GM11168 (cell line): ENCODE measurements at regions not wholly inside any gene's neighbourhood (a gene's known extent, or its start where the extent isn't known, plus 50 kb on each side); places are given as distances from the start of the nearest gene placed in this dataset.
"Not testable (repeated sequence)": the region's sequence is repeated elsewhere in the genome, so short reads cannot be mapped to it uniquely, and the experiment has no call there.

ENCODE experiments used
- in situ Hi-C: fragments of 300-500 bp; cut with MboI; formaldehyde crosslinking; loops from one replicate; pipeline ENCODE4 v1.12.0; 2022; ENCODE audit warnings: low sequenced_read_pairs; ENCODE audit not compliant: unreplicated experiment

DNA sequence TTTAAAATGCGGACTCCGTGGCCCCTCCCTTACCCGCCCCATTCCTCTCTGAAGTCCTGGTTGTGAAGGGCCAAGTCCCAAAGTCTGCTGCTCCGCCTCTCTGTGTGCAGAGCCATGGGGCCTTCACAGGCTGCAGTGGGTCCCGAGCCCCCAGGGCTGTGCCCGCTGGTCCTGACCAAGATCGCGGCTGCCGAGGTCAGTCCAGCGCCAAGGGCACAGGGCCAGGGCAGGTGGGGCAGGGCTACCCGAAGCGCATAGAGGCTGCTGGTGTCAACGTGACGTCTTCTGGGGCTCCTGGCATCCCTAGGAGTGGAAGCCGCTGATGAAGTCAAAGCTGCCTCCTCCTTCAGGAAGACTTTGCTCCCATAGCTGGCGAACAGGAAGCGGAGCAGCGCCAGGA, 858.8 kb downstream of the TUBA3C start:
- in situ Hi-C loops: not testable (repeated sequence)

DNA sequence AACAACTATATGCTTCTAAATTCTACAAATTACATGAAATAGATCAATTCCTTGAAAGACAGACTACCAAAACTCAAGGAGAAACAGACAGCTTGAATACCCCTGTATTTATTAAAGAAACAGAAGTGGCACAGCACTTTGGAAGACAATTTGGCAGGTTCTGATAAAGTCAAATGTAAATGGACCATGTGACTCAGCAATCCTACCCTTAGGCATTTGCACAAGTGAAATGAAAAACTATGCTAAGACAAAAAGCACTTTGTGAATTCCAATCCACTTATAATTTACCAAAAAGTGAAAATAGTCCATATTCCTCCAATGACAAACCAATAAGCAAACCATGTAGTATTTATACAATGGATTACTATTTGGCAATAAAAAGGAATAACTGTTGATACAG, 862.0 kb downstream of the TUBA3C start:
- in situ Hi-C loops: not testable (repeated sequence)

DNA sequence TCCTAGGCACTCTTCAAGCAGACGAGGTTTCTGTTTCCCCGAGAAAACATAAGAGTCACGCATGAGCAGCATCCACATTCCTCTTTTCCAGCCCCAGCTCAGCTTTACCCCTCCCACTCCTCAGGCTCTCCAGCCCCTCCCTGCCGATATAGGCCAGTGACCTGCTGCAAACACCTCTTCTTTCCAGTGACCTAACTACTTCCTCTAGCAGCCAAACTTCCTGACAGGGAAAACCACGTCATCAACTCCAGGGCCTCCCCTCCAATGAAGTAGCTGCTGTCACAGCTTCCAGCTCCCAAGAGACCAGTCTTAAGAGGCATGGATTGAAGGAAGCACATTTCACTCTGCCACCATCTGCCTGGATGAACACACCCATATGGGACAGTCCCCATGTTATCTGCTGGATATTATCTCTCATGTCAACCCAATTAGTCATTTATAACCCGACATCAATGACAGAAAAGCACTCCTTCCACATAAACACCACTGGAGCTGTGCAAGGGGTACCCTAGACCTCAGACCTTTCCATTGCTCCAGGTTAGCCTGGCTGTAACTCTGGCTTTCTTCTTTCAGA, 878.3 kb downstream of the TUBA3C start:
- in situ Hi-C loops: not testable (repeated sequence)

DNA sequence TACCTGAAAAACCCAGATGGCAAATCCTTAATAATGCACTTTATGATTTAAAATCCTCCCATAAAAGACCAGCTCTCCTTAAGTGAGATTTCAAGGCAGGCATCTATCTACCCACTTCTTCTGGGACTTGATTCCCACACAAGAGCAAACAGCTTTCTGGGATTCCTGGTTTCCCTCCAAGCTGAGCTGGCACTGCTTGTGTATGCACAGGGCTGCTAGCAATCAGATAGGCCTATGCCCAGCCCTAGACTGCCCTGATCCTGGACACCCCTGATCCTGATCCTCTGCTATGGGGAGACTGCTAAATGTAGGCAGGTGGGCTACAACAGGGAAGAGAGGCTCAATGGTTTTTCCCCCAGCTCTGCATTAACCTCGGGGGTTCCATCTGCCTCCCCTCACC, 880.7 kb downstream of the TUBA3C start:
- in situ Hi-C loops: not testable (repeated sequence)

DNA sequence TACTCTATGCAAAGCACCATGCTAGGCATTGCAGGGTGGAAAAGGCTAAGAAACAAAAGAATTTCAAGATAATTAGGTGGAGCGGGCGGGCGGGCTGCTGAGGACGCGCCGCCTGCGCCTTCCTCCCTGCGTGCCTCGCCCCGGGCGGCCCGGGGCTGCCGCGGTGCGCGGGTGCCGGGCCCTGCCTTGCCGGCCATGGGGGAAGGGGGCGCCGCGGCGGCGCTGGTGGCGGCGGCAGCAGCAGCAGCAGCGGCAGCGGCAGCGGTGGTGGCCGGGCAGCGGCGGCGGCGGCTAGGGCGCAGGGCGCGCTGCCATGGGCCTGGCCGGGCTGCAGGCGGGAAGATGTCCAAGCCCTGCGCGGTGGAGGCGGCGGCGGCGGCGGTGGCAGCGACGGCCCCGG, 884.3 kb downstream of the TUBA3C start:
- in situ Hi-C loops: not testable (repeated sequence)

DNA sequence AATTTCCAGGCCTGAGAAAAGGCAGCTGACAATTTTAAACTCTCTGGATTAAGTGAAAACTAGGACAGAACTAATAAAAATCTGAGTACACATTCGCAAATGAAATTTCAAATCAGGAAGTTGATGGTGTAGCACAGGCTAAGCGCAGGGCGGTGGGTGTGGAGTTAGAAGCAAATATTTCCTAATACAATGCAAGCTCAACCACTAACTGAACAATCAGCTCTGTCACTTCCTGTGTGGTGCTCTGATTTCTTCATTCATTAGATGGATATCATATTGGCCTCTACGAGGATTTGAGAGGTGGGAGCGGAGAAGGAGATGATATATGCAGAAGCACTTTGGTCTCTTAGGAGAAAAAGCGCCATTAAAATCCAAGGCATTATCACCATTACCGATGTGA, 885.0 kb downstream of the TUBA3C start:
- in situ Hi-C loops: not testable (repeated sequence)

DNA sequence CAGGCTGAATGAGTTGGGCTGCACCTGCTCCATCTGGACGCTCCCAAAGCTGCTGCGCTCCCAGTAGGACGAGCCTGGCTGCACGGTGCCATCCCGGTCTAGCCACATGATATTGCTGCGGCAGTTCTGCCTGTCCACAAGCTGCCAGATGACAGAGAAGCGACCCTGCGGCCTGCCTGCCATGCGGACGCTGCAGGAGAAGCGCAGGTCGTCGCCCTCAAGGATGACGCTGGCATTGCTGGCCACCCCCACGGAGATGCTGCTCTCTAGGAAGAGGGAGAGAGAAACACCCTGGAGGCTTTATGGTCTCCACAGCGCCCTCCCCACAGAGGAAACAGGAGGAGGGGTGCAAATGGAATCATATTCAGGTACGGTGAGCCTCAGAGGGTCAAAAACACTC, 887.3 kb downstream of the TUBA3C start:
- in situ Hi-C loops: not testable (repeated sequence)

DNA sequence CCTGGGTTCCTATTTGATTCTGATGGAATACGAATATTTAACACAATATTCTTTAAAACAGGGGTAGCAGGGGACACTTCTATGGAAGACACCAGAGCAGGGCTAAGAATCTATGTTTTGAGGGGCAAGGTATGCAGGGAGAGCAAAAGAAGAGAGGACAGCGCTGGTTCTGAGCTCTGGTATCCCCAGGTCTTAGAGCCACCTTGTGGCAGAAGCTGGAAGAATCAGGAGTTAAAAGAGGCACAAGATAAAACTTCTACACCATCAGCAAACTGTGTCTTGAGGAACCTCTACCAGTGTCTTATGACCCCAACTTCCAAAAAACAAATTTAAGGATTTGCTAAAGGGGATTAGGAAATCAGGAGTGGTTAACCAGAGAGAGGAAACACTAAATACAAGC, 894.8 kb downstream of the TUBA3C start:
- in situ Hi-C loops: not testable (repeated sequence)

DNA sequence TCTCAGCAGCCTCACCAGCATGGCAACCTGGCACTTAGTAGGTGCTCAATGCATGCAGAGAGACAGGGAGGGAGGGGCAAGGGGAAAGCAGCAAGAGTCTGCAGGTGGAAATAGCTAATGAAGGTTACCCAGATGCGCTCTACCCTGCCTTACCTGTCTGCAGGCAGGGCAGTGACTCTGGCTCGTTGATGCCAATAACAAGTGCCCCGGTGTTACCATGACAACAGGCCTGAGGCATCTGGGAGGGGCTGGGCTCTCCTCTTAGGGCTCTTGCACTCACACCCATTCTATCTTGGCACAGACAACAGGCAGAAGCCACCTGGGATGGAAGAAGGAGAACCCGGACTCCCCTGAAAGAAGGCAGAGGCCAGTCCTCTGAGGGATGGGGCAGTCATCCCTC, 896.0 kb downstream of the TUBA3C start:
- in situ Hi-C loops: not testable (repeated sequence)

DNA sequence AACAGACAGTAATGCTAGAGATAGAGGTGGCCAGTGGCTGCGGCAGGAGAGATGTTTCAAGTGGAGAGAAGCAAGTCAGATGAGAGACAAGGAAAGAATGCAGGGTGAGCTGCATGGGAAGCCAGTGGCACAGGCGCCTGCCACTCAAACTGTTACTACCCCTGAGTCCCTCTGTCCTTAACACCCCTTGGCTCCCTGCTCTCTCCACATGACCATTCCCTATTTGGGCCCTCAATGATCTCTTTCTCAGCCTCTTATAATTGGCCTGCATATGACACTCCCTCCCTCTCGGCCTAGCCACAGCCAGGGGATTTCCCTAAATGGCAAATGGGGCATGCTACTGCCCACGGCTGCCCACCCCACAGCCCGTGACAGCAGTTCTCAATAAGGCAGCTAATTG, 897.6 kb downstream of the TUBA3C start:
- in situ Hi-C loops: not testable (repeated sequence)

DNA sequence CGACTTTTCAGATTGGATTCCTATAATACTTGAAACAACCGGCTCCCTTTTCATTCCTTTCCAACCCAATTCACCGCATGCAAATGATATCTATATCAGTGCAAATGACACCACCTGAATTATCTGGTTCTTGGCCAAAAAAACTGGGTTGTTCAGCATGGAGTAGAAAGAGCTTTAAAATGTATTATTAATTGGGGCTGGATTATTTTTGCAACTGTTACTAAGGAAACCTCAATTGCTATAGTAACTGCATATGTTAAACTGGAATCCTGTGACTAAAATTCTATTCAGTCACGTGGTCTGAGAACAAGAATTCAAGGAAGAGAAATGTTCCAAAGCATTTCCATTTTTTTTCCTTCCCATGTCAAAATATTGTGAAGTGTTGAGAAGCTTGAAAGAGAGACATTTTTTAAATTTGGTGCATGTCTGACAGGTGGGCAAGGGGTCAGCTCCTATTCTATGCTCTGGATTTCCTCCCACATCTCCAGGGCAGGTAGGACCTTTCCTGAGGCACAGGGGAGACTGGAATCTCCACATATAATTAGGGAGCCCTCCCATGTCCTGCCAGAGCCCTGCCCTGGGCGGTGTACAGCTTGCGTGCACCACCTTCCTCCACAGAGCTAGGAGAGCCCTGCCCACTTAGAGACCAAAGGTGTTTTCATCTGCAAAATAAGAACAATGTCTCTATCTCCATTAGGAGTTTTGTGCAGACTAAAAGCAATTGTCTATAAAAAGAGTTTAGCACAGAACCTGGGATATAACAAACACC, 899.6 kb downstream of the TUBA3C start:
- in situ Hi-C loops: not testable (repeated sequence)

DNA sequence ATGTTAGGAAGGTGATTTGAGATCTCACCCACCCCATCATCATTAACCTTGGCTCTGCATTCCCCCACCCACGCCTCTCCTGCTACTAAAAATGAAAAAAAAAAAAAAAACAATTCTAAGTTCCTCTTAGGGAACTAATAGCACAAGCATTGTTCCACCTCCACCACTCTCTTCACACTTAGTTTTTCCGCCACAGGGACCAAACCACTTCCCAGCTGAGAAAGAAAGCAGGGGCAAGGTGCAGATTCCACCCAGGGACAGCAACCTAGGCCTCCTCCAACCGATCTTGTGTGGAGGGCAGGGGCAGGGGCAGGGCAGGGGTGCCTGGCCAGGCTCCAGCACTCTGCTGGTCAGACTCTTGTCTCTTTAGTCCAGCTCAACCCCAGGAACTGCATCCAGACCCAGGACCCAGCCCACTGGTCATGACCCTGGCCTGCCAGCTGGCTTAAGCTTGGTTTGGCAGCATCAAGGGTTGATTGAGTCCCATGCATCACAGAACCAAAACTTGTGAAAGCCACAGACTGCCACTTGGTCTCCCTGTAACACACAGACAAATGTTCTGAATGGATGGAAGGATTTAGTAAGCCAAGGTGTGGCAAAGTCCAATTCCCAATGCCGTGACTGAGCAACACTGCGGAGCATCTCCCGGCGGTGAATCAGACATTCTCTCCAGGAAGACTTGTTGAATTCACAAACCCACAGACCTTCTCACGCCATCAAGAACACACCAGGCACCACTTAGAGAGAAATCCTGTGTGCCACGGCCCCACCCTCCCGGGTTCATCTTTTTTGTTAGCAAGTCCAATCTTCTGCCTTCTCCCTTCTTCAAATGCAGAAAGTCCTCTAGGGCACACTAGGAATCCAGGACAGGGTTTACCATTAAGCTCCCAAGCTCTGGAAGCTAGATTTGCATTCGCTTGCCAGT, 900.5 kb downstream of the TUBA3C start:
- in situ Hi-C loops: not testable (repeated sequence)

DNA sequence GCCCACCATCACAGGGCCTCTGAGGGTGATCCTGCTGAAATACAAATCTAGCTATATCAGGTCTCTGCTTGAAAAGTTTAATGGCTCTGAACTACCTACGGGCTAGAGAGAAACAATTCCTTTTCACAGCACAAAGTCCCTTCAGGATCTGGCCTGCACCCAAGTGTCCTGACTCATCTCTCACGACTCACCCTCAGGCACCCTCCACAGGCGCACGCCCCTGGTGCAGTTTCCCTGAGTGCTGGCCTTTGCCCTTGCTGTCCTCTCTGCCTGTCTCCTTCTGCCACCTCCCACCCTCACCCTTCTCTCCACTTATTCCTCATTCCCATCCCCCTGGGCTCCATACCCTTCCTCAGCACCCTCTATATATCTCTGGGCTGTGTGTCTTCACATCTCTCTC, 901.7 kb downstream of the TUBA3C start:
- in situ Hi-C loops: not testable (repeated sequence)

DNA sequence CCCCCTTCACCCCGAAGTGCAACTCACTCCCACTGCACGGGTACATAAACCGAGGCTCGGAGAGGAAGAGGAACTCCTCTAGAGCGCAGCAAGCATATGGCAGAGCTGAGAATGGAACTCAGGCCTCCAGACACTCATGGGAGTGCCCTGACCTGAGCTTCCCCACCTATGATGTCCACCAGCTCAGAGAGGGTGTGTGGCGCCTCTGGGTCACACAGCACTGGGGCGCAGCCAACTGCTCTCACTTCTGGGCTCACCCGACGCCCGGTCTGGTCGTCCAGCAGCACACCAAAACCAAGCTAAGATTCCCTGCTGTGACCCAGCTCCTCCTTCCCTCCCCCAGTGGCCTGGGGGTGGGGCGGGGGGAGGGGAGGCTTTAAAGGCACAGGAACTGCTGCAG, 904.3 kb downstream of the TUBA3C start:
- in situ Hi-C loops: not testable (repeated sequence)

DNA sequence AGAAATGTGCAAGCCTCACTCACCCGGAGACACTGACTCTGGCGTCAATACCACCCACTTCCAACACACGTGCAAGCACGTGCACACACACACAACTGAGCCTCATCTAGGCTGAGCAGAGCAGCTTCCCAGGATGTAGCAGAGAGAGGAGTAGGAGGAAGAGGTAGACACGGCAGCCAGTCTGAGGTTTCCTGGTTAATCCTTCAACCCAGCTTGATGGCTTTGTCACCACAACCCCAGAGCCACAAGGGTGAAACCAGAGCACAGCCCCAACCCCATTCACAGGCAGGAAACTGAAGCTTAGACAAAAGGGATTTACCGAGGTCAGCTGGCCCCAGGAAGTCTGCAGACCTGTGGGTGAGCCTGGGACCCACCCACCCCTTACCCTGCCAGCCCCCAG, 905.3 kb downstream of the TUBA3C start:
- in situ Hi-C loops: not testable (repeated sequence)

DNA sequence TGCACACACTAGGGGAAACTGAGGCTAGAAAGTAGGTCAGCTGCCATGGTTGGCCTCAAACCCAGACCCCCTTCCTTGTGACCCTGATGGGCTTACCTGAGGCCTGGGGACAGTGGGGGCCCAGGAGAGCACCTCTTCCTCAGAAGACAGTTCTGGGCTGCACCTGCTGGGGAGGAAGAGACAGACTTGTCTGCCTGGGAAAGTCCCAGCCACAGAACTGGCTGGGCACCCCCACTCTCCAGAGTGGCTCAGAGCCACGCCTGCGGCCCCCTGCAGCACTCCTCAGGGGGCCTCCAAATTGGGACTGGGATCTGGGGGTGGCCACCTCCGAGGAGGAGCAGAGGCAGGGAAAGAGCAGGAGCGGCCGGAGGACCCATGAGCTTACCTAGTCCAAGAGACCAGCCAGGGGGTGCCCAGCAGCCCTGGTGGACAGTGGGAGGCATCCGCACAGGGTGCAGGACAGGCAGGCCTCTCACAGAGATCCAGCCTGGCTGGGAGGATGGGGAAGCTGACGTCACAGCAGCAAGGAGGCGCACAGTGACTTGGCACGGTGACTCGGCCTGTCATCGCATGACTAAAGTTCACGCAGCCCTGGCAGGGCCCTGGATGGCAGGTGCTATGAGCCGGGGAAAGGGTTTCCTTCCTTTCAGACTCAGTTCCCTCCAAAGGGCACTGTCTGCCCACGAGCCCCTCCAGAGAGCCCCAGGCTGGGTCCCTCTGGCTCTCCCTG, 907.7 kb downstream of the TUBA3C start:
- in situ Hi-C loops: not testable (repeated sequence)

DNA sequence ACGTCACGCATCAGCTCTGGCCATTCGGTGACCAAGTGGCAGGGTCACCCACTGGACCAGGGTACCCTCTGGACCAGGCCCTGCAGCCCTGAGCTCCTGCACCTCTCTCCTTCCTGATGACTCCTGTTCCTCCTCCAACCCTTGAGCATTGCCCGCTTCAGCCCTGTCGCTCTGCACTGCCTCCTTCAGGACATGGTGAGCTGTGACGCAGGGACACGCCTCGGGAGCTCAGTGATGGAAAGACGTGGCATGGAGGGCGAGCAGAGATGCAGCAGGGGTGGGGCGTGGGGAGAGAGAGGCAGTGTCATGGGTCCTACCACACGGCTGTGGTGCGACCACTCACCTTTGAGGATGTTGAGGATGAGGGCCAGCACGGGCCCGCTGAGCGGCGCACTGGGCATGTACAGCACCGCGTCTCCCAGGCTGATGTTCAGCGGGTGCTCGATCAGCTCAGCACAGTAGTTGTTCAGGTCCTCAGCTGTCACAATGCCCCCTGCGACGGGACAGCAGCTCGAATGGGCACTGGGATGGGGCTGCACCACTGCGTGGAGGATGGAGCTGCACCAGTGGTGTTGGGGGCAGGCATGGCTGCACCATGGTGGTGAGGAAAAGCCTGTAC, 922.7 kb downstream of the TUBA3C start:
- in situ Hi-C loops: not testable (repeated sequence)

DNA sequence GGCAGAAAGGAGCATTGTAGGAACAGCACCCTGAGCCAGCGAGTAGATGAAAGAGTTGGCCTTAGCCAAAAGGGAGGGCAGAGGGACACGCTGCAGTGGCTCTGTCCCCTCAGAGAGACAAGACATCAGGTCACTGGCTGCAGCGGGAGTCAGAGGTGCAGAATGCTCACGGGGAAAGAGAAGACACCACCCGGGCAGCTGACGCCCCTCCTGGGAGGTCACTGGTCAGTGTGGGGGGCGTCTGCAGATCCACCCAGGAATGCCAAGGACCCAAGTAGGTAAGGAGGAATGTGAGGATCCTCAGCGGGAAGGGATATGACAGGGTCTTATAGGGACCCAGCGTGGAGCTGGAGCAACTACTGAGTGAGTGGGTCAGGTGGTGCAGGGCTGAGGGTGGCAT, 923.9 kb downstream of the TUBA3C start:
- in situ Hi-C loops: not testable (repeated sequence)

DNA sequence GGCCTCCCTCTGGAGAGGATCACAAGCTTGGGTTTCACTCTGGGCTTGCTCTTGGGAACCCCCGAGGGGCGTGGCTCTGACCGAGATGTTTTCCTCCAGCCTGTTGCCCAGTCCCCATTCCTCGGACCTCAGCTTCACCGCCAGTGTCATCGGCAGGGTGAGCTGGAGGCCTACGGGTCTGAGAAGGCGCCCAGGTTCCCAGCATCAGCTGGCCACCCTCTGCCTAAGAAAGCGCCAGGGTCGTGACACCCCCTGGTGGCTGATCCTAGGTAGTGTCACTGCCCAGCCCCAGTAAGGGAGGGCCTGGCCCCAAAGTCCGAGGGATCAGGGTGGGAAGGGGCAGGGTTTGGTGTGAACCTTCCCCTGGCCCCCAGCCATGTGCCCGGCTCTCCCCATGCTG, 928.8 kb downstream of the TUBA3C start:
- in situ Hi-C loops: not testable (repeated sequence)
